NCI-H526 (cell line): ENCODE measurements at regions not wholly inside any gene's neighbourhood (a gene's known extent, or its start where the extent isn't known, plus 50 kb on each side); places are given as distances from the start of the nearest gene placed in this dataset.

Experiments used
- DNase-seq, 2 experiments: peaks; one replicate each; lab custom pipeline; 2025; lab: John Stamatoyannopoulos, UW

GRCh38 chr15:70226337-70226980 lies 128.7 kb upstream of the TLE3 start:
- DNase-seq: no peak

GRCh38 chr15:70225416-70225815 lies 127.7 kb upstream of the TLE3 start:
- no peak for DNase-seq

- no peak for DNase-seq
These were observed 124.9 kb upstream of the TLE3 start for GRCh38 chr15:70222606-70223005.

DNA sequence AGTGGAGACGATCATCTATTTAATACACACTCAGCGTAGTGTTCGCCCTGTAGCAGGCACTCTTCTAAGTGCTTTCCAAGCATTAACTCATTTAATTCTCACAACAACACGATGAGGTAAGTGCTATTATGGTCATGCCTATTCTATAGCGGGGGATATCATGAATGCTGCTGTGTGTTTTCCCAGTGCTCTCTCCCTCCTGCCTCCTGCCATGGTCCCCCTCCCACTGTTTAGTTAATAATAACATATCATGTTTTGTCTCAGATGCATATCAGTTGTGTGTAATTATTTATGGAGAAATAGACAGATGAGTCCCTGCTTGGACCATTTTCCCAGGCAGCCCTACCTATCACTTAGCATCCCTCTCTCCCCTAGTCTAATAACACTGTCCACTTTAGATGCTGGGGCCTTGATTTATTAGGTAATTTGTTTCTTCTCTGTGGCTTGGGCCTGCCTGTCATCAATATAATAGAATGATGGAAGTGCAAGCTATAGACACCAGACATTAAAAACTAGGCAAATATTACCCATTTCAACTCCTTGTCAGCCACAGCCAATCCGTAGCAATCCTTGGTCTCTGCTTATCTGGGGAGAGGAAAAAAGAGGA lies 122.9 kb upstream of the TLE3 start:
- DNase-seq: no peak

GRCh38 chr15:70219966-70220365 lies 122.2 kb upstream of the TLE3 start:
- no peak for DNase-seq

DNA sequence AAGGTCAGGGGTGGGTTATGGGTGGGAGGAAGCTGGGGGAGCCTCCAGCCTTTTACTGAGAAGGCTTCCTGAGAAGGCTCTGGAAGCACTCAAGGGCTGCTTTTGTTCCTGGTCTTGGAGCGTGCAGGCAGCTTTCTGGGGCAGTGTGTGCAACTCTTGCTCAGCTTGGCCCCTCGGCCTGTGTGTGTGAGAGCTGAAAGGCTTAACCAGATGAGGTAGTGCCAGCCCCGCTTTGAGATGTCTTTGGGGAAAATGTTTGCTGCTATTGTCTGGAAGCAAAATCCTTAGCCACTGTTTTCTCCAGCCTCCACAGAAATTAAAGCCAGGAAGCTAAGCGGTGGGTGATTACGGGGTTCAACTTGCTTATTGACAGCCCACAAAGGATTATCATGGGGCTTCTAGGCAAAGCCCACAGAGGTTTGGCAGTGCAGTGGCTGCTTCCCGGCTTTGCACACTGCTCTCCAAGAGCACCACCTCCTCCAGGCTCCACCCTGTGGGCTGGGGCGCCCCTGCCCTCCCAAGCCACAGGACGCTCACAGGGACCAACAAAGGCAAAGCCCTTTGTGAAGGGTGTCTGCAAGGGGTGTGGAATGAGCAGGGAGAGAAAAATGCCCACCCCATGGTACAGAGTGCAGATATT lies 121.7 kb upstream of the TLE3 start:
- DNase-seq: no peak

DNA sequence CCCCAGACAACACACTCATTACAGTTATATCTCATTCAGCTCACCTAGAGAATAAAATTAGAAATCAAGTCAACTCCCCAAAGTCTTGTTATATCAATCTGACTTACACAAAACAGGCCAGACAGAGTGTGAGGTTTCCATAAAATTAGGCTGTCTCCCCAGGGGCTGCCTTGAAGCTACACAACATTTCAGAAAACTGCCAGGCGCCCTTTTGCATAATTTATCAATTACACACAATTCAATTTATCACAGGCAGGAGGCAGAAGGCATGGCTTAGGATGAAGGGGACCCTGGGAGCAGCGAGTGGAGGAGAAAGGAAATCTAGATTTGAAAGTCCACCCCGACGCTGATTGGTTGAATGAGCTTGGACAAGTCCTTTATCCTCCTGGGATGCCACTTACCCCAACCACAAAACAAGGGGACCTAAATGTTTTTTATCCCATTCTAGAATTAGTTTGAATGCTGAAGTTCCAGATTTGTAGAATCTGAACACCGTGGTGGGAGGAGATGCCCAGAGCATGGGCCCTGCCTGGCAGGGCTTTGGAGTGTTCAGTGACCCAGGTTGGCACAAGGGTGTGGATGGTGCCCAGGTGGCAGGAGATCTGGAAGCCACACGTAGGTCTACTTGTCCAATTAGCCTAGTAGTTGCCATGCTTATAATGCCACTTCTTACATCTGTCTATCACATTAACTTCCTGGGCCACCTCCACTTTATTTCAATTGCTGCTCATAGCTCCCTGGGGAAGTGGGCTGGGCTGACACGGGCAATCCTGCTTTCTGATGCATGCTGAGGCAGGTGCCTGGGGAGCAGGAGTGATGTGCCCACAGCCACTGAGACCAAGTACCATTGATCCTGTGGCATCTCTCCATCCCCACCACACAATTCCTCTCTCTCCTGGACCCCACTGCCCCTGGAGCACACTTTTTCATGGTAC lies 119.8 kb upstream of the TLE3 start:
- DNase-seq: peak in 1 of 2 experiments; percentile 36

DNA sequence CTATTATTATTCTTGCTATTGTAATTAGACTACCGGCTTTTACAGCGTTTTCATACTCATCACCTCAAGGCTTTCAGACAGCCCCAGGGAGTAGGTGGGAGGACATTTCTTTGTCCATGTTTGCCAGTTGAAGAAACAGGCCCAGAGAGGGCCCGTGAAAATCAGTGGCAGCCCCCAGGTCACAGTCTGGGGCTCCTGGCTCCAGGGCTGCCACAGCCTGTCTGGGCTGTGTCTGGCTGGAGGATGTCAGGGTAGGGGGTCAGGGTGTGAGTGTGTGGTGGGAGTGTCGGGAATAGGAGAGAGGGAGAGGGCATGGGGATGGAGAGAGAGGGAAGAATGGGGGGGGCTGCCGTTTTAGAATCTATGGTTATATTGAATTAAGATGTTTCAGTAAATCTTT lies 118.2 kb upstream of the TLE3 start:
- DNase-seq: no peak

GRCh38 chr15:70214941-70215635 lies 117.4 kb upstream of the TLE3 start:
- DNase-seq: no peak

- peak in 1 of 2 experiments; percentile 17 for DNase-seq
These were observed 116.6 kb upstream of the TLE3 start for GRCh38 chr15:70214276-70214675.

DNA sequence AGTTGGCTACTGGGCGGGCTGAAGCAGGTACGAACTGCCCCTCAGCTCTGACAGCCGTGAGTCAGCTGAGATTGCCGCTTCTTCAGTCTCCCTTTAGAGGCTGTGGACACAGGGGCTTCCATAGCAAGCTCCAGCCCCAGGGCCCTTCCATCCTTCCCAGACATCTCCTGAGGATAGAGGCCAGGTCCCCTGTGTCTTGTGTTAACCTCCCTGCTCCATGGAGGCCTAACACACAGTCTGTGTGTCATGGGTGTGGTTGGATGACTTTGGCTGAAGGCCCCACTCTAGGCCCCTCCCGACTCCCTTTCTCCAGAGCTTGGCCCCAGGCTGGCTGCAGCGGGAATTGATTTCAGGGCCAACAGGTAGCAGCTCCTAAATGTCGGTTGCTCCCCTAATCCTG lies 116.1 kb upstream of the TLE3 start:
- DNase-seq: no peak

DNA sequence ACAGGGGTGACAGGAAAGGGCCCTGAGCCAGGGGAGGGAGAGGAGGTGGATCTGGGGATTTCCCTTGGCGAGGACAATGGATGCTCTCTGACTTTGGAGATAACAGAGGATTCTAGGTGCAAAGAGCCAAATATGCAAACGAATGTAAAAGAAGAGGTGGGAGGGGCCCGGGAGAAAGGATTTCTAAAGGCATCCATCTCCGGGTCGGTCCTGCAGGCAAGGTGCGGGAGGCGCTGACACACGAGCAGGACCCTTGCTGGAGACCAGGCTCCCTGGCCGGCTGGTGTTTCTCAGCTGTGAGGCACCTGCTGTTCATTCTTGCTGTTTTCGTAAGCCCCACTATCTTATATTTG lies 115.2 kb upstream of the TLE3 start:
- peak; percentile 44 to 65 for DNase-seq

DNA sequence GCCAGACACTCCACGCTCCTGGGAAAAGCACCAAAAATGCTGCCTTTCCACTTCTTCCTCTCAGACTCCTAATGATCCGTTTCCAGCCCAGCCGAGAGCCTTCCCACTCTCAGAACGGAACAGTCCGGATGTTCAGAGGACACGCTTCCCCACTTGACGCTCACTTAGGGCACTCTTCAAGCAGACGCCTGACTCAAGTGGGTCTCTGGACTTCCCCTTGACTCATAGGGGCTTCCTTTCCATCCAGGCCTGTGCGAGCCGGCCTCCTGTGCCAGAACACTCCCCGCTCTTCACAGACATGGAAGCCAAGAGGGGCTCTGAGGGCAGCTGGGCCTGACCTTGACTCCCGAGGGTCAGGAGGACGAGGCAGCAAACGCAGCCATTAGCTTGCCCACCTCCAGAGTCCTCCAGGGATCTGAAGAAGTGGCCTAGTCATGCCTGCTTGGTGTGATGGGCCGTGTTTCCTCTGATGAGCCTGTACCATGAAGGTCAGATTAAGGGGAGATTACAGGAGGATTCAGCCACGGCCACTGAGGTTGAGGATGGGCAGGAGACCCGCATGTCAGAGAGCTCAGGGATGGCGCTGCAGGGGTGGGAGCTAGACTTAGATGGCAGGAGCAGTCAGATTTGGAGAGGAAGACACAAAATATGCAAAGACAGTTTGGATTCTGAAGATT lies 114.7 kb upstream of the TLE3 start:
- no peak for DNase-seq

DNA sequence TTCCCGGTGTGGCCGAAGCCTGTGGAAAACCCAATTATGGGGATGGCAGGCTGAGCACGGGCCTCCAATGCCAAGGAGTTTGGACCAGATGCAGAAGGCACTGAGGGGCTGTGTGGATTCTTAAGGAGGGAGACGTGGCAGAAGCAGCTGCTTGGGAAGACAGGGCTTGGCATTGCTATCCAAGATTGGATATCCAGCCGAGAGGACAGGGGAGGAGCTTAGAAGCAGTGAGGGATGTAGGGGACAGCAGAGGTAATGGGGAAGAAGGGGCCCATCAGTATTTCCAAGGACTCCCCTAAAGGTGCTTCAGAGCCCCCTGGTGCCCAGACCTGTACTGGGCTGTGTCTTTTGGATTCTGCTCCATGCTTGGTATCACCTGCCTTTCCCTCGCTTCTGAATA lies 112.8 kb upstream of the TLE3 start:
- DNase-seq: no peak

- DNase-seq: no peak
These were observed 112.4 kb upstream of the TLE3 start for GRCh38 chr15:70210076-70210475.

- no peak for DNase-seq
These were observed 111.8 kb upstream of the TLE3 start for GRCh38 chr15:70209499-70209898.

DNA sequence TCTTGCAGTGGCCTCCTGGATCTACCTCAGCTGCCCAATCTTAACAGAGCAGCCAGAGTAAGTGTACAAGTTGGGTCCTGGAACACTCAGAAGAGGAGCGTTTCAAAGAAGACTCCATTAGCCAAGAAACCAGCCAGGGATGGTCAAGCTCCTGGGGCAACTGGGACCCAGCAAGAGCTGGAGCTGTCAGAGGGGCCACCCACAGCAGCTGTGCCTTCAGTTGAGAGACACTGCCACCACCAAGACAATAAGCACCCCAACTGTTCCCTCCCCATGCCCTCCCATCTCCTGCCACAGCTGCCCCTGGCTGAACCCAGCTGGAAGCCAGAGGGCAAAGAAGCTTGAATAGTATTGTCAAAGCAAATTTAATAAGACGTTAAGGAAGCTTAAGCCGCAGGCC lies 110.6 kb upstream of the TLE3 start:
- DNase-seq: no peak

GRCh38 chr15:70206668-70207067 lies 109.0 kb upstream of the TLE3 start:
- no peak for DNase-seq

GRCh38 chr15:70204652-70205051 lies 106.9 kb upstream of the TLE3 start:
- DNase-seq: no peak

- DNase-seq: no peak
These were observed 106.4 kb upstream of the TLE3 start for GRCh38 chr15:70203981-70204560.

DNA sequence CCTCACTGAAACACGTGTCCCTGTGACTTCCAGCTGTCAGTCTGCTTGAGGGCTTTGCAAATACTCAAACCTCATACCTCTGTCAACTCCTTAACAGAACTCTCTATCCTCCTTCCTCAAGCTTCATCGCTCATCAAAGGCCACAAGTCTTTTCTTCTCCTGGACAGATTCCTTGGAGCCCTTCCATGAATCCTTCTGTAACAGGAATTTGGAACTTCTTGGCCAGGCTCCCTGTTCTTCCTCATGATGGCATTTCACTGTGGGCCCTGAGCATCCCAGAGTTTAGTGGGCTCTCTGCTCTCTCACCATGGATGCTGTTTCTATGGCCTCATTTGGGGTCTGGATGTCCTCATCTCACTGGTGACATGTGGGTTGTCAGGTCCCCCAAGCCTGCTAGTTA lies 105.0 kb upstream of the TLE3 start:
- no peak for DNase-seq
